ENCODE measurements at regions not wholly inside any gene's neighbourhood (a gene's known extent, or its start where the extent isn't known, plus 50 kb on each side); places are given as distances from the start of the nearest gene placed in this dataset.

GRCh38 chr14:25658988-25659387, 609.0 kb upstream of the STXBP6 start:
- peaks cover 5% of the 10 kb centered on the region for H3K9me3 ChIP-seq (replicated peaks; ENCODE audit: control insufficient read depth, insufficient read depth, low read length)
- dilution Hi-C loops (cut with MboI; ENCODE audit: extremely low pct_ligation_motif_present, low sequenced_read_pairs) (no loop called here), intact Hi-C loops (cut with micrococcal nuclease) (no loop called here)
- ChIA-PET CTCF (interaction anchor here (1.2 kb wide), 1 partner anchor 21 kb away, joined by 4 read pairs; no protein-coding TSS in a partner anchor), POLR2A (no interaction called here)
- no peaks in the 10 kb centered on the region for H3K79me2 ChIP-seq (ENCODE audit: control insufficient read depth, insufficient read depth, low read length)
- H3K4me2 ChIP-seq (ENCODE audit: insufficient read depth, low read length): no peak overlapping the region
- no peaks in the 10 kb centered on the region for H3K9me1 ChIP-seq (replicated peaks; ENCODE audit: control insufficient read depth, extremely low read depth, insufficient read depth, low read length)
- FAIRE-seq (no peak), DNase-seq (ENCODE audit: low read depth, low spot score) (no peak)
- H2AFZ ChIP-seq (ENCODE audit: low read depth, low read length): no peak overlapping the region
- H3K9ac ChIP-seq (replicated peaks; ENCODE audit: extremely low read depth, insufficient read depth, low read length): no peak overlapping the region
- no peaks in the 10 kb centered on the region for H3K36me3 ChIP-seq (ENCODE audit: control insufficient read depth in 2 of 2, extremely low read depth in 1 of 2, insufficient read depth in 2 of 2, low read length in 2 of 2)
- H3K4me1 ChIP-seq (ENCODE audit: control insufficient read depth, extremely low read depth, insufficient read depth, low read length): no peaks in the 10 kb centered on the region
- no peak overlapping the region for H3K4me3 ChIP-seq (replicated peaks in 1 of 3; ENCODE audit: insufficient read depth in 1 of 3, low read depth in 1 of 3, low read length in 3 of 3)
- H4K20me1 ChIP-seq (replicated peaks; ENCODE audit: control insufficient read depth, extremely low read depth, insufficient read depth, low read length): no peaks in the 10 kb centered on the region
- no TSS peak for BruUV-seq (replicated peaks)
- H3K27me3 ChIP-seq (ENCODE audit: control insufficient read depth in 2 of 2, insufficient read depth in 2 of 2, low read length in 2 of 2): no peaks in the 10 kb centered on the region
- TF ChIP-seq MYC (IDR thresholded peaks at IDR 0.05; ENCODE audit: low read depth, low read length) (no peak), EZH2 (IDR thresholded peaks at IDR 0.05; ENCODE audit: borderline replicate concordance, low read depth, low read length, severe bottlenecking) (no peak), JUN (IDR thresholded peaks at IDR 0.05; ENCODE audit: borderline replicate concordance, insufficient read depth, insufficient read length, low read depth) (no peak), FOS (IDR thresholded peaks at IDR 0.05; ENCODE audit: borderline replicate concordance, insufficient read depth, low read length) (no peak)
- H3K27ac ChIP-seq (ENCODE audit: insufficient read depth, low read depth, low read length): no peak overlapping the region

GRCh38 chr14:25630447-25630846, 580.5 kb upstream of the STXBP6 start:
- no peak overlapping the region for H3K4me2 ChIP-seq (ENCODE audit: insufficient read depth, low read length)
- no peak overlapping the region for H3K9ac ChIP-seq (replicated peaks; ENCODE audit: extremely low read depth, insufficient read depth, low read length)
- H3K36me3 ChIP-seq (ENCODE audit: control insufficient read depth in 2 of 2, extremely low read depth in 1 of 2, insufficient read depth in 2 of 2, low read length in 2 of 2): no peaks in the 10 kb centered on the region
- dilution Hi-C loops (cut with MboI; ENCODE audit: extremely low pct_ligation_motif_present, low sequenced_read_pairs) (no loop called here), intact Hi-C loops (cut with micrococcal nuclease) (no loop called here)
- no peaks in the 10 kb centered on the region for H4K20me1 ChIP-seq (replicated peaks; ENCODE audit: control insufficient read depth, extremely low read depth, insufficient read depth, low read length)
- FAIRE-seq: no peak
- no peaks in the 10 kb centered on the region for H3K4me1 ChIP-seq (ENCODE audit: control insufficient read depth, extremely low read depth, insufficient read depth, low read length)
- H3K27me3 ChIP-seq (ENCODE audit: control insufficient read depth in 2 of 2, insufficient read depth in 2 of 2, low read length in 2 of 2): no peaks in the 10 kb centered on the region
- H3K27ac ChIP-seq (ENCODE audit: insufficient read depth, low read depth, low read length): no peak overlapping the region
- TF ChIP-seq EZH2 (IDR thresholded peaks at IDR 0.05; ENCODE audit: borderline replicate concordance, low read depth, low read length, severe bottlenecking) (no peak), CTCF (IDR thresholded peaks at IDR 0.05; ENCODE audit: extremely low read depth in 1 of 2, insufficient read depth in 1 of 2, low read depth in 1 of 2, low read length in 2 of 2) (no peak), POLR2AphosphoS5 (IDR thresholded peaks at IDR 0.05; ENCODE audit: insufficient read depth, low read depth, low read length) (no peak), GATA2 (IDR thresholded peaks at IDR 0.05; ENCODE audit: insufficient read depth, insufficient read length, low read depth, low read length) (no peak), MYC (IDR thresholded peaks at IDR 0.05; ENCODE audit: low read depth, low read length) (no peak)
- H2AFZ ChIP-seq (ENCODE audit: low read depth, low read length): no peak overlapping the region
- no peaks in the 10 kb centered on the region for H3K79me2 ChIP-seq (ENCODE audit: control insufficient read depth, insufficient read depth, low read length)
- H3K4me3 ChIP-seq (replicated peaks in 1 of 3; ENCODE audit: insufficient read depth in 1 of 3, low read depth in 1 of 3, low read length in 3 of 3): no peak overlapping the region
- ChIA-PET CTCF (no interaction called here), POLR2A (no interaction called here)
- no peaks in the 10 kb centered on the region for H3K9me1 ChIP-seq (replicated peaks; ENCODE audit: control insufficient read depth, extremely low read depth, insufficient read depth, low read length)
- DNase-seq (ENCODE audit: low read depth, low spot score): no peak
- no TSS peak for BruUV-seq (replicated peaks)
- H3K9me3 ChIP-seq (replicated peaks; ENCODE audit: control insufficient read depth, insufficient read depth, low read length): peaks cover 6% of the 10 kb centered on the region
